HepG2 (cell line): ENCODE measurements at regions not wholly inside any gene's neighbourhood (a gene's known extent, or its start where the extent isn't known, plus 50 kb on each side); places are given as distances from the start of the nearest gene placed in this dataset.

Experiments used
- ATAC-seq: fragments of 200-7000 bp; cut with Tn5 transposase; 3 replicates; pipeline ENCODE4 v1.9.1; 2020; ENCODE audit warnings: mild to moderate bottlenecking, moderate library complexity
- BruUV-seq: library from RNA; stranded (reverse); fragments of 400-500 nt; replicated peaks from 2 replicates; lab custom pipeline; 2021; lab: Mats Ljungman, UMichigan
- CTCF ChIA-PET: fragments of 300-600 bp; formaldehyde crosslinking; extraction: SDS; loops from one replicate; lab custom pipeline; 2021; ENCODE audit warnings: low total read pairs, inconsistent platforms, low intra/inter-chr PET ratio; lab: Yijun Ruan, JAX
- POLR2A ChIA-PET: fragments of 350-600 bp; sonication (Branson Sonifier 250); formaldehyde crosslinking; loops from one replicate; lab custom pipeline; 2020; ENCODE audit warnings: antibody characterized with exemption, inconsistent platforms; lab: Yijun Ruan, JAX
- DNase-seq: peaks from one replicate; pipeline ENCODE4 v3.0.0-alpha.2; 2015; ENCODE audit warnings: low spot score
- FAIRE-seq: peaks from 3 replicates; lab custom pipeline; 2011; peaks lifted over from hg19 to GRCh38; lab: Jason Lieb, UNC
- H2AFZ ChIP-seq: one replicate; pipeline ENCODE4 v1.6.1; 2011; ENCODE audit warnings: low read length, inconsistent platforms
- H3K27ac ChIP-seq: fragments of 300-600 bp; 3 replicates; pipeline ENCODE4 v1.8.0; 2011; ENCODE audit warnings: mixed run types, mild to moderate bottlenecking, mixed read lengths, low read length, inconsistent platforms; ENCODE audit not compliant: insufficient read depth; ENCODE audit errors: extremely low read length
- H3K27me3 ChIP-seq, 2 experiments: fragments of 200-600 bp in 1 of 2; 2 replicates in 1 of 2; 3 replicates in 1 of 2; pipeline versions ENCODE4 v1.6.0 to v1.8.0; 2011; ENCODE audit warnings: low read length in 2 of 2, mild to moderate bottlenecking in 2 of 2, moderate library complexity in 2 of 2, inconsistent platforms in 1 of 2; ENCODE audit not compliant: insufficient read depth in 2 of 2, control insufficient read depth in 1 of 2
- H3K36me3 ChIP-seq, 2 experiments: fragments of 200-600 bp in 1 of 2; replicated peaks in 1 of 2; 2 replicates in 1 of 2; 3 replicates in 1 of 2; pipeline versions ENCODE4 v1.5.1 to v1.8.0; 2011; ENCODE audit warnings: low read length in 2 of 2, inconsistent platforms in 1 of 2; ENCODE audit not compliant: insufficient read depth in 2 of 2, control insufficient read depth in 1 of 2
- H3K4me1 ChIP-seq: 2 replicates; pipeline ENCODE4 v1.5.1; 2012; ENCODE audit warnings: low read length, inconsistent platforms; ENCODE audit not compliant: insufficient read depth
- H3K4me2 ChIP-seq: 2 replicates; pipeline ENCODE4 v1.6.0; 2011; ENCODE audit warnings: low read depth, low read length, inconsistent platforms
- H3K4me3 ChIP-seq, 3 experiments: fragments of 200-600 bp in 1 of 3; sonication (generic), shearing (Covaris generic) in 1 of 3; replicated peaks in 1 of 3; 2 replicates each; pipeline ENCODE4 v1.5.1; 2011 to 2016; ENCODE audit warnings: low read length in 3 of 3, inconsistent platforms in 2 of 3, low read depth in 2 of 3, mild to moderate bottlenecking in 2 of 3, control low read depth in 1 of 3, mixed read lengths in 1 of 3; ENCODE audit not compliant: insufficient read depth in 1 of 3
- H3K79me2 ChIP-seq: one replicate; pipeline ENCODE4 v1.6.1; 2011; ENCODE audit warnings: low read length, inconsistent platforms; ENCODE audit not compliant: insufficient read depth
- H3K9ac ChIP-seq: 2 replicates; pipeline ENCODE4 v1.6.0; 2011; ENCODE audit warnings: mild to moderate bottlenecking, low read depth, low read length, inconsistent platforms; ENCODE audit not compliant: insufficient read depth
- H3K9me3 ChIP-seq: 2 replicates; pipeline ENCODE4 v1.5.1; 2012; ENCODE audit warnings: mild to moderate bottlenecking, low read length
- H4K20me1 ChIP-seq: 2 replicates; pipeline ENCODE4 v1.6.0; 2011; ENCODE audit warnings: inconsistent platforms, mild to moderate bottlenecking, low read length, moderate library complexity; ENCODE audit not compliant: insufficient read depth
- DNMT3B ChIP-seq: conservative IDR thresholded peaks from 2 replicates; pipeline ENCODE4 v1.6.1; 2016; ENCODE audit warnings: missing biosample characterization, control low read depth
- IKZF4 ChIP-seq: sonication (generic); formaldehyde crosslinking; IDR thresholded peaks from 2 replicates; pipeline ENCODE4 v1.5.1; 2020; ENCODE audit warnings: borderline replicate concordance, mild to moderate bottlenecking, low read depth, missing genetic modification reagents; ENCODE audit errors: not compliant biosample characterization
- KDM4B ChIP-seq: sonication (generic); formaldehyde crosslinking; IDR thresholded peaks from 2 replicates; pipeline ENCODE4 v1.4.0; 2020; ENCODE audit warnings: missing genetic modification reagents
- LCORL ChIP-seq, 2 experiments: fragments of 450-650 bp in 1 of 2; sonication (generic) in 1 of 2; formaldehyde crosslinking in 1 of 2; IDR thresholded peaks; 2 replicates each; pipeline versions ENCODE4 v1.5.0 to v1.6.1; 2017 to 2020; ENCODE audit warnings: antibody characterized with exemption in 1 of 2, missing genetic modification reagents in 1 of 2
- RBM22 ChIP-seq: fragments of 200-400 bp; formaldehyde crosslinking; optimal IDR thresholded peaks from 2 replicates; pipeline ENCODE3; 2017; ENCODE audit warnings: mild to moderate bottlenecking, low read length, moderate library complexity
- REPIN1 ChIP-seq: sonication (generic); formaldehyde crosslinking; IDR thresholded peaks from 2 replicates; pipeline ENCODE4 v1.8.0; 2022; ENCODE audit warnings: missing genetic modification reagents, low read depth, mild to moderate bottlenecking, borderline replicate concordance
- TARDBP ChIP-seq: sonication (generic); formaldehyde crosslinking; IDR thresholded peaks from 2 replicates; pipeline ENCODE4 v1.8.0; 2022; ENCODE audit warnings: mild to moderate bottlenecking, missing genetic modification reagents
- in situ Hi-C: cut with HindIII; loops from 2 replicates; pipeline ENCODE4 v1.10.0; 2017; ENCODE audit warnings: low pct_unique_long_range_greater_than_20kb; ENCODE audit not compliant: extremely low pct_ligation_motif_present
- intact Hi-C: fragments of 100-400 bp; cut with micrococcal nuclease; formaldehyde crosslinking; loops from one replicate; pipeline ENCODE4 v1.10.0; 2022; ENCODE audit not compliant: unreplicated experiment
- TF ChIP-seq, protein P1 (sequence below): IDR thresholded peaks from 2 replicates; pipeline ENCODE4 v1.6.1; 2016
- TF ChIP-seq, protein P2 (sequence below): sonication (generic); formaldehyde crosslinking; IDR thresholded peaks from 2 replicates; pipeline ENCODE4 v1.5.0; 2020; ENCODE audit warnings: mild to moderate bottlenecking, missing genetic modification reagents, borderline replicate concordance
- TF ChIP-seq, protein P3 (sequence below): sonication (generic); formaldehyde crosslinking; IDR thresholded peaks from 2 replicates; pipeline ENCODE4 v1.8.0; 2022; ENCODE audit warnings: low read depth, missing genetic modification reagents
- TF ChIP-seq, protein P4 (sequence below): sonication (generic); formaldehyde crosslinking; IDR thresholded peaks from 2 replicates; pipeline ENCODE4 v1.5.0; 2020; ENCODE audit warnings: mild to moderate bottlenecking, missing genetic modification reagents

DNA sequence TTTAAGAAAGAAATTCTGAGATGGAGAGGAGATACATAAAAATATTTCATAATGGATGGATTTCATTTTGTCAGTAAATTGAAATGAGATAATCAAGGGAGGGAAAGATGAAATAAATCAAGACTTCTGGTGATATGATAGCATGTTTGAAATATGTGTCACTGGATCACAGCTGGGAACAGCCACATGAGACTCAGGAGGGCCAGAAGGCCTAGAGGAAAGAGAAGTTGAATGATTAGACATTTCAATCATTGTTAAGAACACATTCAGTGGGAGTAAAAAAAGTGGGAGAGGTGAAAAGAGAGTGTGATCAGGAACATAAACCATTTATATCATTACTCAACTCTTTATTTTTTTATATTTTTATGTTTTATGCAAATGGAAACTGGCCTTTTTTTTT, 933.4 kb downstream of the KCNJ2 start:
- no peak for ATAC-seq
- H3K79me2 ChIP-seq = no peaks in the 10 kb centered on the region
- BruUV-seq = no TSS peak
- H3K9me3 ChIP-seq = peaks cover 39% of the 10 kb centered on the region
- FAIRE-seq = no peak
- no peaks in the 10 kb centered on the region for H3K27me3 ChIP-seq
- intact Hi-C loops = no loop called here
- H2AFZ ChIP-seq = no peak overlapping the region
- no peak for DNase-seq
- H3K4me2 ChIP-seq = no peak overlapping the region
- no peaks in the 10 kb centered on the region for H4K20me1 ChIP-seq
- H3K9ac ChIP-seq = no peak overlapping the region
- TF ChIP-seq, protein P1, sequence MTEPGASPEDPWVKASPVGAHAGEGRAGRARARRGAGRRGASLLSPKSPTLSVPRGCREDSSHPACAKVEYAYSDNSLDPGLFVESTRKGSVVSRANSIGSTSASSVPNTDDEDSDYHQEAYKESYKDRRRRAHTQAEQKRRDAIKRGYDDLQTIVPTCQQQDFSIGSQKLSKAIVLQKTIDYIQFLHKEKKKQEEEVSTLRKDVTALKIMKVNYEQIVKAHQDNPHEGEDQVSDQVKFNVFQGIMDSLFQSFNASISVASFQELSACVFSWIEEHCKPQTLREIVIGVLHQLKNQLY (CRISPR knock-in tag) = no peak
- TF ChIP-seq RBM22 = no peak
- TF ChIP-seq, protein P2, sequence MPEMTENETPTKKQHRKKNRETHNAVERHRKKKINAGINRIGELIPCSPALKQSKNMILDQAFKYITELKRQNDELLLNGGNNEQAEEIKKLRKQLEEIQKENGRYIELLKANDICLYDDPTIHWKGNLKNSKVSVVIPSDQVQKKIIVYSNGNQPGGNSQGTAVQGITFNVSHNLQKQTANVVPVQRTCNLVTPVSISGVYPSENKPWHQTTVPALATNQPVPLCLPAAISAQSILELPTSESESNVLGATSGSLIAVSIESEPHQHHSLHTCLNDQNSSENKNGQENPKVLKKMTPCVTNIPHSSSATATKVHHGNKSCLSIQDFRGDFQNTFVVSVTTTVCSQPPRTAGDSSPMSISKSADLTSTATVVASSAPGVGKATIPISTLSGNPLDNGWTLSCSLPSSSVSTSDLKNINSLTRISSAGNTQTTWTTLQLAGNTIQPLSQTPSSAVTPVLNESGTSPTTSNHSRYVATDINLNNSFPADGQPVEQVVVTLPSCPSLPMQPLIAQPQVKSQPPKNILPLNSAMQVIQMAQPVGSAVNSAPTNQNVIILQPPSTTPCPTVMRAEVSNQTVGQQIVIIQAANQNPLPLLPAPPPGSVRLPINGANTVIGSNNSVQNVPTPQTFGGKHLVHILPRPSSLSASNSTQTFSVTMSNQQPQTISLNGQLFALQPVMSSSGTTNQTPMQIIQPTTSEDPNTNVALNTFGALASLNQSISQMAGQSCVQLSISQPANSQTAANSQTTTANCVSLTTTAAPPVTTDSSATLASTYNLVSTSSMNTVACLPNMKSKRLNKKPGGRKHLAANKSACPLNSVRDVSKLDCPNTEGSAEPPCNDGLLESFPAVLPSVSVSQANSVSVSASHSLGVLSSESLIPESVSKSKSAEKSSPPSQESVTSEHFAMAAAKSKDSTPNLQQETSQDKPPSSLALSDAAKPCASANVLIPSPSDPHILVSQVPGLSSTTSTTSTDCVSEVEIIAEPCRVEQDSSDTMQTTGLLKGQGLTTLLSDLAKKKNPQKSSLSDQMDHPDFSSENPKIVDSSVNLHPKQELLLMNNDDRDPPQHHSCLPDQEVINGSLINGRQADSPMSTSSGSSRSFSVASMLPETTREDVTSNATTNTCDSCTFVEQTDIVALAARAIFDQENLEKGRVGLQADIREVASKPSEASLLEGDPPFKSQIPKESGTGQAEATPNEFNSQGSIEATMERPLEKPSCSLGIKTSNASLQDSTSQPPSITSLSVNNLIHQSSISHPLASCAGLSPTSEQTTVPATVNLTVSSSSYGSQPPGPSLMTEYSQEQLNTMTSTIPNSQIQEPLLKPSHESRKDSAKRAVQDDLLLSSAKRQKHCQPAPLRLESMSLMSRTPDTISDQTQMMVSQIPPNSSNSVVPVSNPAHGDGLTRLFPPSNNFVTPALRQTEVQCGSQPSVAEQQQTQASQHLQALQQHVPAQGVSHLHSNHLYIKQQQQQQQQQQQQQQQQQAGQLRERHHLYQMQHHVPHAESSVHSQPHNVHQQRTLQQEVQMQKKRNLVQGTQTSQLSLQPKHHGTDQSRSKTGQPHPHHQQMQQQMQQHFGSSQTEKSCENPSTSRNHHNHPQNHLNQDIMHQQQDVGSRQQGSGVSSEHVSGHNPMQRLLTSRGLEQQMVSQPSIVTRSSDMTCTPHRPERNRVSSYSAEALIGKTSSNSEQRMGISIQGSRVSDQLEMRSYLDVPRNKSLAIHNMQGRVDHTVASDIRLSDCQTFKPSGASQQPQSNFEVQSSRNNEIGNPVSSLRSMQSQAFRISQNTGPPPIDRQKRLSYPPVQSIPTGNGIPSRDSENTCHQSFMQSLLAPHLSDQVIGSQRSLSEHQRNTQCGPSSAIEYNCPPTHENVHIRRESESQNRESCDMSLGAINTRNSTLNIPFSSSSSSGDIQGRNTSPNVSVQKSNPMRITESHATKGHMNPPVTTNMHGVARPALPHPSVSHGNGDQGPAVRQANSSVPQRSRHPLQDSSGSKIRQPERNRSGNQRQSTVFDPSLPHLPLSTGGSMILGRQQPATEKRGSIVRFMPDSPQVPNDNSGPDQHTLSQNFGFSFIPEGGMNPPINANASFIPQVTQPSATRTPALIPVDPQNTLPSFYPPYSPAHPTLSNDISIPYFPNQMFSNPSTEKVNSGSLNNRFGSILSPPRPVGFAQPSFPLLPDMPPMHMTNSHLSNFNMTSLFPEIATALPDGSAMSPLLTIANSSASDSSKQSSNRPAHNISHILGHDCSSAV (CRISPR knock-in tag) = no peak
- TF ChIP-seq TARDBP = no peak
- no peak for TF ChIP-seq REPIN1
- no peak for TF ChIP-seq DNMT3B
- TF ChIP-seq IKZF4 = no peak
- TF ChIP-seq LCORL (IDR thresholded peaks at IDR 0.05) = no peak
- no peak for TF ChIP-seq LCORL (CRISPR knock-in tag; IDR thresholded peaks at IDR 0.05)
- TF ChIP-seq, protein P3, sequence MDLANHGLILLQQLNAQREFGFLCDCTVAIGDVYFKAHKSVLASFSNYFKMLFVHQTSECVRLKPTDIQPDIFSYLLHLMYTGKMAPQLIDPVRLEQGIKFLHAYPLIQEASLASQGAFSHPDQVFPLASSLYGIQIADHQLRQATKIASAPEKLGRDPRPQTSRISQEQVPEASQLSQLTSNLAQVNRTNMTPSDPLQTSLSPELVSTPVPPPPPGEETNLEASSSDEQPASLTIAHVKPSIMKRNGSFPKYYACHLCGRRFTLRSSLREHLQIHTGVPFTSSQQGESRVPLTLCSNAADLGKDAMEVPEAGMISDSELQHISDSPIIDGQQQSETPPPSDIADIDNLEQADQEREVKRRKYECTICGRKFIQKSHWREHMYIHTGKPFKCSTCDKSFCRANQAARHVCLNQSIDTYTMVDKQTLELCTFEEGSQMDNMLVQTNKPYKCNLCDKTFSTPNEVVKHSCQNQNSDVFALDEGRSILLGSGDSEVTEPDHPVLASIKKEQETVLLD (CRISPR knock-in tag) = no peak
- no peak for TF ChIP-seq KDM4B (CRISPR knock-in tag)
- TF ChIP-seq, protein P4, sequence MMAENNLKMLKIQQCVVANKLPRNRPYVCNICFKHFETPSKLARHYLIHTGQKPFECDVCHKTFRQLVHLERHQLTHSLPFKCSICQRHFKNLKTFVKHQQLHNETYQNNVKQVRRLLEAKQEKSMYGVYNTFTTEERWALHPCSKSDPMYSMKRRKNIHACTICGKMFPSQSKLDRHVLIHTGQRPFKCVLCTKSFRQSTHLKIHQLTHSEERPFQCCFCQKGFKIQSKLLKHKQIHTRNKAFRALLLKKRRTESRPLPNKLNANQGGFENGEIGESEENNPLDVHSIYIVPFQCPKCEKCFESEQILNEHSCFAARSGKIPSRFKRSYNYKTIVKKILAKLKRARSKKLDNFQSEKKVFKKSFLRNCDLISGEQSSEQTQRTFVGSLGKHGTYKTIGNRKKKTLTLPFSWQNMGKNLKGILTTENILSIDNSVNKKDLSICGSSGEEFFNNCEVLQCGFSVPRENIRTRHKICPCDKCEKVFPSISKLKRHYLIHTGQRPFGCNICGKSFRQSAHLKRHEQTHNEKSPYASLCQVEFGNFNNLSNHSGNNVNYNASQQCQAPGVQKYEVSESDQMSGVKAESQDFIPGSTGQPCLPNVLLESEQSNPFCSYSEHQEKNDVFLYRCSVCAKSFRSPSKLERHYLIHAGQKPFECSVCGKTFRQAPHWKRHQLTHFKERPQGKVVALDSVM (CRISPR knock-in tag) = no peak
- ChIA-PET CTCF (no interaction called here), POLR2A (no interaction called here)
- no peak overlapping the region for H3K27ac ChIP-seq
- H3K4me3 ChIP-seq = no peak overlapping the region
- no peaks in the 10 kb centered on the region for H3K4me1 ChIP-seq
- H3K36me3 ChIP-seq = no peaks in the 10 kb centered on the region
- in situ Hi-C loops = no loop called here
